GM12892 (cell line): ENCODE measurements at regions not wholly inside any gene's neighbourhood (a gene's known extent, or its start where the extent isn't known, plus 50 kb on each side); places are given as distances from the start of the nearest gene placed in this dataset.

Source experiments
- DNase-seq: peaks from one replicate; pipeline ENCODE4 v3.0.0; 2011; ENCODE audit not compliant: insufficient read length
- FAIRE-seq: peaks from 2 replicates; lab custom pipeline; 2011; peaks lifted over from hg19 to GRCh38; lab: Jason Lieb, UNC
- POLR2A ChIP-seq: IDR thresholded peaks from 2 replicates; pipeline ENCODE4 v1.6.1; 2011; ENCODE audit warnings: low read depth, low read length, control low read depth
- POLR2AphosphoS5 ChIP-seq: IDR thresholded peaks from 2 replicates; pipeline ENCODE4 v1.6.1; 2011; ENCODE audit warnings: low read depth, low read length, control low read depth
- TAF1 ChIP-seq: IDR thresholded peaks from 2 replicates; pipeline ENCODE4 v1.6.1; 2011; ENCODE audit warnings: low read depth, mild to moderate bottlenecking, control low read depth, low read length, borderline replicate concordance

DNA sequence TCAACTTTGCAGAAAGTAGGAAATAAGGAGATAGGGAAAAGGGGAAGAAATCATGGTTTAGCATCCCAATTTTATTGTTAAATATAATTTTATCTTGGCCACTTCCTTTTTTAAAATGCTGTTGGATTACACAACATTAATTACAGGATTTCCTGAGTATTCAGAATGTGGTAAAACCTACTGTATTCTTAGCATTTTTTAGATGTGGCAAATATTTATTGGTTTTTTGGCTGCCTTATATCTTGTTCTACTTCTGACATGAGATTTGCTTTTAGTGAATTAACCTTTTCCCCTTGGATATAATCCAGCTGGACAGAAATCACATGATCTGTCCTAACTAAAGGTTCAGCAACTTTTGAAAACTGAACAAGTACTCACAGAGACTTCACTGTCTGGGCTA lies 104.9 kb downstream of the PTGS2 start:
- no peak for FAIRE-seq
- TF ChIP-seq TAF1, result no peak
- TF ChIP-seq POLR2A, result no peak
- TF ChIP-seq POLR2AphosphoS5, result no peak
- no peak for DNase-seq

DNA sequence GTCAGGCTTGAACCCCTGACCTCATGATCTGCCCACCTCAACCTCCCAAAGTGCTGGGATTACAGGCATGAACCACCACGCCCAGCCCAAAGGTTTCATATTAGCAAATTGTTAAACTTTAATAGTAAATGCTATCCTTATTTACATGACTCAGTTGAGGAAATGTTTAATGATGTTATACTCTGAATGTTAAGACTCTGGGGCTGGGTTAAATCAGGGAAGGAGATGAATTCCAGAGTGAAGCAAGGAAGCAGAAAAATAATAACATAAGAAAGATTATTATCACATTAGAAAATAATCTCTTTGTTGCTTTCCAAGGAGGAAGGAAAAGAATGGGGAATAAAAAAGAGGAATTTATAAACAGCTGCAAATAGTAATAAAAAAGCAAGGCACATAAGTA lies 105.3 kb downstream of the PTGS2 start:
- no peak for TF ChIP-seq POLR2AphosphoS5
- TF ChIP-seq TAF1, result no peak
- TF ChIP-seq POLR2A, result no peak
- DNase-seq, result no peak
- FAIRE-seq, result no peak

DNA sequence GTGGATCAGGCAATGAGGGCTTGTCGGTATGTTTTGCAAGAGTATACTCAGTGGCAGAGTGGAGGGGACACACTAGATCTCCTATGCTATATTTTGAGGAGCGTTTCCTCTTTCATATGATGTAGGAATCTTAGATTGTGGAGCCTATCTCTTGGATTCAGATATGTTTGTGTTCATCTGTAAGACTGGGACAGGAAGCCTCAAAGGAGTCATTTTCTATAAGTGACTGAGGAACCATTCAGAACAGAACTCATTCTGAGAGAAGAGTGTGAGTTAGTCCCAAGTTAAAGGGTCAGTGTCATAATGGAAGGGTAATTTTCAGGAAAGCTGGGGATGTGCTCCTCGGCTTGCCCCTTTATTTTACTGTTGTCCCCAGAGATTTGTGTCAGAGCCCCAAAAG lies 107.7 kb downstream of the PTGS2 start:
- no peak for DNase-seq
- no peak for TF ChIP-seq POLR2AphosphoS5
- TF ChIP-seq POLR2A, result no peak
- TF ChIP-seq TAF1, result no peak
- no peak for FAIRE-seq

DNA sequence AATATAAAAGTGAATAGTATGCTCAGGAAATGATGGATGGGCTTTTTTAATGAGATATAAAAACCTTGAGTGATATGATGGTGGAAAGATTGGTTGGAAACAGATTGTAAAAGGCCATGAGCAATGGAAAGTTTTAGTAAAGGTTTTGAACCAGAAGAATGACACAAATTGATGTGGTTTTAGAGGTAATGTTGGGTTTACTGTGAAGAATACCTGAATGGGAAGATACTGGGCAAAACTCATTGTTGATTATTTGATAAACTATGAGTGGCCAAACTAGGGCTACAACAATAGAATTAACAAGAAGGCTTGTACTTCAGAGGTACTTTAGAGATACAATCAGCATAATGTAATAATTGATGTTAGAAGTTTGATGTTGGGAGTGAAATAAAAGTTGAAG lies 108.5 kb downstream of the PTGS2 start:
- TF ChIP-seq POLR2AphosphoS5 (no peak), TAF1 (no peak), POLR2A (no peak)
- no peak for FAIRE-seq
- DNase-seq, result no peak

DNA sequence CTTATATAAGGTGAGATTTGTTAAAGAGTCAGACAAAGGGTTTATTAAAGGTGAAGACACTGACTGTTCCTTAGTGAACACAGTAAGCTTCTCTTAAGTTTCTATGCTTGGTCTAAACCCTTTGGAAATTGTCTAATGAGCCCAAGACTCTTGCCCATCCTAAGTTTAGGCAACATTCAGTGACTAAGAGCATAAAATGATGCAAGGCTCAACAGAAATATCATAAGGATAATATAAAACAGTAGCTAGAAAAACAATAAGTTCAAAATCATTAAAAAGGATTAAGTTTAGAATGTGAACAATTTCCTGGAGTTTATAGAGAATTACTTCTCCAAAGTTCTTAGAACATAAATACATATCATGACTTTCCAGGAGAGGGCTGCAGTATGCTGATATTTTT lies 108.9 kb upstream of the PDC start:
- FAIRE-seq (no peak), DNase-seq (no peak)
- TF ChIP-seq POLR2AphosphoS5, result no peak
- no peak for TF ChIP-seq POLR2A
- no peak for TF ChIP-seq TAF1

DNA sequence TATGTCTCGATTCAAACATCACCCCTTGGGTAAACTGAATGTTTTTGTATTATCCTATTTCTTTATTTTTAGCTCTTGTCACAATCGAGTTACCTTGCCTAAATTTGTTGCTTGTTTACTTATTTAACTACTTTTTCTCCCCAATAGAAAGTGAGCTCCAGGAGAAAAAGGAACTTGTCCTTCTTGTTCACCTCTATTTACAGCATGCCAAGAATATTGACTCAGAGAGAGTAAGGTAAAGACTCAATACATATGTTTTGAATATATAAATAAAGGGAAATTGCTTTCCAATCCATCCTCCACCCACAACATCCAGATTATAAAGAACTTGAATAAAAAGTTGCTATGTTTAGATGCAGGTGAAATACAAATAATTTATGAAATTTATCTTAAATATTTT lies 107.3 kb upstream of the PDC start:
- DNase-seq (no peak), FAIRE-seq (no peak)
- no peak for TF ChIP-seq POLR2A
- no peak for TF ChIP-seq TAF1
- no peak for TF ChIP-seq POLR2AphosphoS5

DNA sequence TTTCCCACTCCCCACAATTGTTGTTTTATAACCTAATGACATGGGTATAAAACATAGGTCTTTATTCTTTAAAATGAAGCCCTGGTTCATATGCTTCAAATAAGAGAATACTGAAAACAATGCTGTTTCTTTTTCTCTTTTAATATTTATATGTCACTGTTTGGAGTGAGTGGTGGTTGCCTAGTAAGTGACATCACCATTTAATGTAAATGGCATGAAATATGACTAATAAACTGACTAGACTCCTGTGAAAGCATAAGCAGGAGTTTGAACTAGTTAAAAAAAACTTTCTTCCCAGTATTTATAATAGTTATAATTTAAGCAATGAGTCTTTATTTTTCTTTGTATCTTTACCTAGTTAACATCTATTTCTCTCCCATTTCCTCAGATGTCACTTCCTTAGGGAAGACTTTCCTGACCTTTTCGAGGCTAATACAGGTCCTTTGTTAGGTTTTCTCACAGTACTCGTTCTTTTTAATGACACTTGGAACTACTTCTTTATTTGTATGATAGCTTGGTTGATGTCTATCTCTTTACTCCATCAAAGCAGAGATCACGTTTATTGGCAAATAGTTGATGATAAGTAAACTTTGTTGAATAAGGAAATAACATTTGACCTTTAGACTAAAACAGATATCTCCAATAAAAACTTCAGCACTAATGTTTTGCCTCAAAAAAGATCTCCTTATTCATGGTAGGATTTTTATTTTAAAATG lies 105.4 kb upstream of the PDC start:
- no peak for FAIRE-seq
- TF ChIP-seq TAF1, result no peak
- no peak for TF ChIP-seq POLR2AphosphoS5
- no peak for TF ChIP-seq POLR2A
- no peak for DNase-seq

DNA sequence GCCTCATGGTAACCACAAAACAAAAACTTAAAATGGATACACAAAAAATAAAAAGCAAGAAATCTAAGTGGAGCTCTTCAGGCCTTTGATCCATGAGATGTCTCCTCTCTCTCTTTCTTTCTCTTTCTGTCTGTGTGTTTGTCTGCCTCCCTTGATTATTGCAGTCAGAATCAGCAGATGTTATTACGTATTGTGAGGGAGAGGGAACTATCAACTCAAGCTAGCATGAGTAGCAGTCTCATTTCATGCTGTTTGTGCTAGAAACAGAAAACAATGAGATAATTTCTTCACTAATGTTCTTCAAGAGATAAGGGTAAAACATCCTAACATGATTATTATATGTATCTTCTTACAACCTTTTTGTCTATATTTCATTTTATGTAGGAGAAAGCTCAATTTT lies 103.7 kb upstream of the PDC start:
- FAIRE-seq (peak; percentile 61), DNase-seq (no peak)
- TF ChIP-seq POLR2AphosphoS5 (no peak), TAF1 (no peak), POLR2A (no peak)

DNA sequence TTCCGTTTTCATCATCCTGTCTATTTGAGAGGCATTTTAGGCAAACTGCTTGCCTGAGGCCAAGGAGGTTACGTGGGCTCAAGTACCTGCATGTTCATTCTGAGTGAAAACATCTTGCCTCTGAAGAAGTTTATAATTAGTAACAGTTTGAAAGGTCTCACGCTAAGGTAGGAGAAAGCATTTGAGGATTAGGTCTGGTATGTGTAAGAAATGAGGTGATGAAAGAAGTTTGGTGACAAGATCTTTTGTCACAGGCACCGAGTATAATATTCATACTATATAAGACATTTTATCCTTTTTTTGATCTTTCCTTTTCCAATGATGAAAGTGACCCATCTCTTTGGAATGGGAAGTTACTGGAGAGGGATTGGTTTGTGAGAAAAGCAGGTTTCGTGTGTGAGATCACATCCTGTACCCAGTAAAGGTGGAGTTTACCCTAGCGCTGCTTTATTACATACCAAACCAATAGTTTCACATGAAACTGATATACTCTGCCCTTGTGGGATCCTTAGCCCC lies 98.7 kb upstream of the PDC start:
- FAIRE-seq (no peak), DNase-seq (no peak)
- TF ChIP-seq POLR2AphosphoS5, result no peak
- no peak for TF ChIP-seq POLR2A

DNA sequence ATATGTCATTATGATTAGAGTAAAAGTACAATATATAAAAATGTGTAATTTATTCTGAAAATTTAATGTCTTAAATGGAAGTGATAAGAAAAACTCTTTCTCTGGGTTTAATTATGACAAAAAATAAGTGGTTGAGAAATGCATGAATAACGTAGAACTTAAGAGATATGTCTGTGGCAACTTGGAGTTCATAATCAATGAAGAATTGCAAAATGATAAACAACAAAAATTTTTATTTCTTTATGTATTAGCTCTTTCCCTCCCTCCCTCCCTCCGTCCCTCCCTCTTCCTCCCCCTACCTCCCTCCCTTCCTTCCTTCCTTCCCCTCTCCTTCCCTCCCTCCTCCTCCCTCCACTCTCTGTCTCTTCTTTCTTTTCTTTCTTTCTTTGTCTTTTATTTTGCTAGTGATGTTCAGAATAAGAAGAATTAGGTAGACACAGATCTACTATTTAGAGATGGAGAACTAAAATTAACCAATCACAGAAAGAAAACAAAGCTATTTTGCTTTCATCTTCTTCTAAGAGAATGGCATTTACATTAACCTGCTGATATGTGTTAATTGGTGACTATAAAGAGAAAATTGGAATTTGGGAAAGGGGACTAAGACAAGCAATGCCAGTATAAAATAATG lies 96.3 kb upstream of the PDC start:
- FAIRE-seq (no peak), DNase-seq (no peak)
- no peak for TF ChIP-seq POLR2A

DNA sequence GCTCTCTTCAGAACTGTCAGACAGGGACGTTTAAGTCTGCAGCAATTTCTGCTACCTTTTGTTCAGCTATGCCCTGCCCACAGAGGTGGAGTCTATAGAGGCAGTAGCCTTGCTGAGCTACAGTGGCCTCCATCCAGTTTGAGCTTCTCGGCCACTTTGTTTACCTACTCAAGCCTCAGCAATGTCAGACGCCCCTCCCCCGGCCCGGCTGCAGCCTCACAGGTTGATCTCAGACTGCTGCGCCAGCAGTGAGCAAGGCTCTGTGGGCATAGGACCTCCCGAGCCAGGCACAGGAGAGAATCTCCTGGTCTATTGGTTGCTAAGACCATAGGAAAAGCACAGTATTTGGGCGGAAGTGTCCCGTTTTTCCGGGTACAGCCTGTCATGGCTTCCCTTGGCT lies 89.9 kb upstream of the PDC start:
- FAIRE-seq (no peak), DNase-seq (no peak)
- TF ChIP-seq POLR2A, result no peak
- TF ChIP-seq POLR2AphosphoS5, result no peak
- TF ChIP-seq TAF1, result no peak

DNA sequence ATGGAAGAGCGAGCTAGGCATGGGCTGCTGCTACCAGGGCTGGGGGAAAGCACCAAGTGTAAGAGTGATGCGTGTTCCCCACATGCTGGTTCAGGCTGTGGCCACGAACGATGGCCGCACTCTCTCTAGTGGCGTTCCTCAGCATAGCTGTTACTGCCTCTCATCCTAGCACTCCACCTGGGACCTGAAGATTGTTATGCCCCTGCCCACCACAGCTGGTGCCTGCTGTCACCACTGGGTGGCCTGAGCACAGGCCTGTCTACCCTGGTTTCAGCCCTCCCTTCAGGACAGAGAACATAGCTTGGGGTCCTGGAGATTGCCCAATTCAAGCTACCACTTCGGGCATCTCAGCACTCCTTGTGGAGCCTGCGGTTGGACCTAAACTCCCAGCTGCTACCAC lies 80.1 kb upstream of the PDC start:
- FAIRE-seq (no peak), DNase-seq (no peak)
- TF ChIP-seq TAF1 (no peak), POLR2A (no peak), POLR2AphosphoS5 (no peak)

DNA sequence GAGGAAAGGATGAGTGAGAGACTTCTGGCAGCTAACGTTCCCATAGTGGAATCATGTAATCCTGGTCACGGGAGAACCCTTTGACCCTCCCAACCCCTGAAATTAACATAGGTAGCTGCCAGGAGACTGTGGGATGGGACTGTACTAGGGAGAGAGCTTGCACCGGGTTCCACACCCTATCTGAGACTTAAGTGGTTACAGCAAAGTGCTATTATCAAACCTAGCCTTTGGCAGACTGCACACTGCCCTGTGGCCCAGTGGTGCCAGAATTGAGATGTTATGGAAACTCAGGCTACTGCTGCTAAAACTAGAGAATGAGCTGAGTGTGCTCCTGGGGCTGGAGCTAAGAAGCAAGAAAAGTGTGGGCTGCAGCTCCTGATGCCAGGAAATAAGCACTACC lies 79.6 kb upstream of the PDC start:
- FAIRE-seq, result no peak
- no peak for DNase-seq
- TF ChIP-seq POLR2AphosphoS5 (no peak), TAF1 (no peak), POLR2A (no peak)
